ENCODE measurements at regions not wholly inside any gene's neighbourhood (a gene's known extent, or its start where the extent isn't known, plus 50 kb on each side); places are given as distances from the start of the nearest gene placed in this dataset.

- TF ChIP-seq CTCF (IDR thresholded peaks at IDR 0.05) (no peak), POLR2A (IDR thresholded peaks at IDR 0.05) (no peak)
These were observed 316.6 kb upstream of the CHST9 start for GRCh38 chr18:27501671-27502070.
